ENCODE measurements at regions not wholly inside any gene's neighbourhood (a gene's known extent, or its start where the extent isn't known, plus 50 kb on each side); places are given as distances from the start of the nearest gene placed in this dataset.

DNA sequence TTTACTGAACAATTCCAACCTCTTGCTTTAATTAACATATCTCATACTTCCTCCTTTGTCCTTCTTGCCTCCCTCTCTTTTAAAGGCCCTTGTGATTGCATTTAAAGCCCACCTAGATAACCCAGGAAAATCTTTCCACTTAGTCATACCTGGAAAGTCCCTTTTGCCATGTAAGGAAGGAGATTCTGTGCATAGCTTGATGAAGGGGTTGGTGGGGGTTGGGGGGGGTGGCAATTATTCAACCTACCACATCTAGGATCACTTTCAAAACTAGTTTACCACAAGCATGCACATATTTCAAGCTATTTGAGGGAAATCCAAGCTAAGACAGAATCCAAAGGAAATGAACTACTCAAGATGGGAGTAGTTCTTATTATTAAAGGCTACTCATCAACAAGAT, 249.1 kb upstream of the PTBP2 start:
- no peak for DNase-seq (ENCODE audit: low spot score)
- Histone ChIP-seq H3K9ac (ENCODE audit: low read depth in 1 of 2, low read length in 2 of 2) (no peak overlapping the region), H3K4me3 (ENCODE audit: low read depth in 1 of 3, low read length in 3 of 3) (no peak overlapping the region), H3K36me3 (ENCODE audit: control insufficient read depth in 4 of 4, insufficient read depth in 3 of 4, low read depth in 1 of 4, low read length in 3 of 4) (no peaks in the 10 kb centered on the region), H3K4me1 (ENCODE audit: control insufficient read depth in 4 of 4, insufficient read depth in 4 of 4, low read length in 3 of 4) (no peaks in the 10 kb centered on the region), H3K27me3 (ENCODE audit: control insufficient read depth in 4 of 4, insufficient read depth in 4 of 4, low read length in 3 of 4) (no peaks in the 10 kb centered on the region), H3K27ac (ENCODE audit: low read depth in 1 of 2, low read length in 2 of 2) (no peak overlapping the region), H3K9me3 (ENCODE audit: control insufficient read depth in 4 of 4, low read length in 3 of 4) (no peaks in the 10 kb centered on the region)
- no peak for TF ChIP-seq HNF4G (IDR thresholded peaks at IDR 0.05)
- TF ChIP-seq JUND (IDR thresholded peaks at IDR 0.05) = no peak
- TF ChIP-seq TAF1 (conservative IDR thresholded peaks at IDR 0.05) = no peak
- no peak for TF ChIP-seq YY1 (IDR thresholded peaks at IDR 0.05)
- TF ChIP-seq, protein P1, sequence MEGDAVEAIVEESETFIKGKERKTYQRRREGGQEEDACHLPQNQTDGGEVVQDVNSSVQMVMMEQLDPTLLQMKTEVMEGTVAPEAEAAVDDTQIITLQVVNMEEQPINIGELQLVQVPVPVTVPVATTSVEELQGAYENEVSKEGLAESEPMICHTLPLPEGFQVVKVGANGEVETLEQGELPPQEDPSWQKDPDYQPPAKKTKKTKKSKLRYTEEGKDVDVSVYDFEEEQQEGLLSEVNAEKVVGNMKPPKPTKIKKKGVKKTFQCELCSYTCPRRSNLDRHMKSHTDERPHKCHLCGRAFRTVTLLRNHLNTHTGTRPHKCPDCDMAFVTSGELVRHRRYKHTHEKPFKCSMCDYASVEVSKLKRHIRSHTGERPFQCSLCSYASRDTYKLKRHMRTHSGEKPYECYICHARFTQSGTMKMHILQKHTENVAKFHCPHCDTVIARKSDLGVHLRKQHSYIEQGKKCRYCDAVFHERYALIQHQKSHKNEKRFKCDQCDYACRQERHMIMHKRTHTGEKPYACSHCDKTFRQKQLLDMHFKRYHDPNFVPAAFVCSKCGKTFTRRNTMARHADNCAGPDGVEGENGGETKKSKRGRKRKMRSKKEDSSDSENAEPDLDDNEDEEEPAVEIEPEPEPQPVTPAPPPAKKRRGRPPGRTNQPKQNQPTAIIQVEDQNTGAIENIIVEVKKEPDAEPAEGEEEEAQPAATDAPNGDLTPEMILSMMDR (IDR thresholded peaks at IDR 0.05; ENCODE audit: low read depth, low read length, missing input control) = no peak
- TF ChIP-seq RXRA (IDR thresholded peaks at IDR 0.05) = no peak
- TF ChIP-seq, protein P2, sequence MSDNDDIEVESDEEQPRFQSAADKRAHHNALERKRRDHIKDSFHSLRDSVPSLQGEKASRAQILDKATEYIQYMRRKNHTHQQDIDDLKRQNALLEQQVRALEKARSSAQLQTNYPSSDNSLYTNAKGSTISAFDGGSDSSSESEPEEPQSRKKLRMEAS (IDR thresholded peaks at IDR 0.05) = no peak
- no peak for TF ChIP-seq FOXA1 (IDR thresholded peaks at IDR 0.05)
- TF ChIP-seq NR2F2 (IDR thresholded peaks at IDR 0.05) = no peak
- TF ChIP-seq, protein P3, sequence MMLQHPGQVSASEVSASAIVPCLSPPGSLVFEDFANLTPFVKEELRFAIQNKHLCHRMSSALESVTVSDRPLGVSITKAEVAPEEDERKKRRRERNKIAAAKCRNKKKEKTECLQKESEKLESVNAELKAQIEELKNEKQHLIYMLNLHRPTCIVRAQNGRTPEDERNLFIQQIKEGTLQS (IDR thresholded peaks at IDR 0.05) = no peak
- TF ChIP-seq, protein P4, sequence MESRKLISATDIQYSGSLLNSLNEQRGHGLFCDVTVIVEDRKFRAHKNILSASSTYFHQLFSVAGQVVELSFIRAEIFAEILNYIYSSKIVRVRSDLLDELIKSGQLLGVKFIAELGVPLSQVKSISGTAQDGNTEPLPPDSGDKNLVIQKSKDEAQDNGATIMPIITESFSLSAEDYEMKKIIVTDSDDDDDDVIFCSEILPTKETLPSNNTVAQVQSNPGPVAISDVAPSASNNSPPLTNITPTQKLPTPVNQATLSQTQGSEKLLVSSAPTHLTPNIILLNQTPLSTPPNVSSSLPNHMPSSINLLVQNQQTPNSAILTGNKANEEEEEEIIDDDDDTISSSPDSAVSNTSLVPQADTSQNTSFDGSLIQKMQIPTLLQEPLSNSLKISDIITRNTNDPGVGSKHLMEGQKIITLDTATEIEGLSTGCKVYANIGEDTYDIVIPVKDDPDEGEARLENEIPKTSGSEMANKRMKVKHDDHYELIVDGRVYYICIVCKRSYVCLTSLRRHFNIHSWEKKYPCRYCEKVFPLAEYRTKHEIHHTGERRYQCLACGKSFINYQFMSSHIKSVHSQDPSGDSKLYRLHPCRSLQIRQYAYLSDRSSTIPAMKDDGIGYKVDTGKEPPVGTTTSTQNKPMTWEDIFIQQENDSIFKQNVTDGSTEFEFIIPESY (IDR thresholded peaks at IDR 0.05) = no peak
- TF ChIP-seq REST (IDR thresholded peaks at IDR 0.05) = no peak

DNA sequence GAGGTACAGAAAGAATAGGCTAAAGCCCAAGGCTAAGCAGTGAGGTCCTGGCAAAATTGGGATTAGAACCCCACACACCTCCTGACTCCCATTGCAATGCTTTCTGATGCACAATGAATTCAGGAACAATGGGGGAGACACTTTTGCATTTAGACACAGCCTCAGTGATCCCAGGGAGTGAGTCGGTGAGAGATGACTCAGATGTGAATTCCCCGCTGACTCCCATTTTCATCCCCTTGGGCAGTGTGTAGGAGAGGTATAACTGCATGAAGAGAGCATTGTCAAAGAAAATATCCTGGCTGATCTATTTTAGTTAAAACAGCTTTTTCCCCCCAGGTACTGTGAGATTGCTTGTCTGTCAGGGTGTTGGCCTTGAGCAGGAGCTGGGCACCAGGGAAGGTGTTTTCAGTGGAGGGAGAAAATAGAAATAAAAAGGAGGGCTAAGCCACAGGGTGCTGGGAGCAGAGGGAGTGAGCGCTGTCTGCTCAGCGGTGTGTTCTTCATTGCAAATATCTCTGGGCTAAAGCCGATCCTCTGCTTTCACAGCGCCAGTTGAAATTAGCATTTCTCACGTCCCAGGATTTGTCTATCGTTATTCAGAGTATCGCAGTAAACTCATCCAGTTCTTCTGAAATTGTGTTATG, 247.7 kb upstream of the PTBP2 start:
- Histone ChIP-seq H3K4me3 (ENCODE audit: low read depth in 1 of 3, low read length in 3 of 3) (no peak overlapping the region), H3K9me3 (ENCODE audit: control insufficient read depth in 4 of 4, low read length in 3 of 4) (no peaks in the 10 kb centered on the region), H3K9ac (ENCODE audit: low read depth in 1 of 2, low read length in 2 of 2) (no peak overlapping the region), H3K27me3 (ENCODE audit: control insufficient read depth in 4 of 4, insufficient read depth in 4 of 4, low read length in 3 of 4) (no peaks in the 10 kb centered on the region), H3K27ac (ENCODE audit: low read depth in 1 of 2, low read length in 2 of 2) (no peak overlapping the region), H3K4me1 (ENCODE audit: control insufficient read depth in 4 of 4, insufficient read depth in 4 of 4, low read length in 3 of 4) (no peaks in the 10 kb centered on the region), H3K36me3 (ENCODE audit: control insufficient read depth in 4 of 4, insufficient read depth in 3 of 4, low read depth in 1 of 4, low read length in 3 of 4) (no peaks in the 10 kb centered on the region)
- no peak for DNase-seq (ENCODE audit: low spot score)
- WGBS = 74% methylated on average over 9 of the region's 9 CpGs
- TF ChIP-seq, protein P2 (IDR thresholded peaks at IDR 0.05) = no peak
- TF ChIP-seq, protein P3 (IDR thresholded peaks at IDR 0.05) = no peak
- TF ChIP-seq FOXA2 (IDR thresholded peaks at IDR 0.05) (no peak), SP1 (IDR thresholded peaks at IDR 0.05) (no peak), GABPA (IDR thresholded peaks at IDR 0.05 in 1 of 2, conservative IDR thresholded peaks at IDR 0.05 in 1 of 2) (no peak), JUND (IDR thresholded peaks at IDR 0.05) (no peak), HNF4A (conservative IDR thresholded peaks at IDR 0.05) (no peak), YY1 (IDR thresholded peaks at IDR 0.05) (no peak), HNF4G (IDR thresholded peaks at IDR 0.05) (no peak), FOXA1 (IDR thresholded peaks at IDR 0.05) (no peak), RXRA (IDR thresholded peaks at IDR 0.05) (no peak), REST (IDR thresholded peaks at IDR 0.05) (no peak), TAF1 (conservative IDR thresholded peaks at IDR 0.05) (no peak)
- TF ChIP-seq, protein P1 (IDR thresholded peaks at IDR 0.05; ENCODE audit: low read depth, low read length, missing input control) = no peak

Measured in liver (tissue), 8 donors.